HG02870 (cell line): ENCODE measurements at regions not wholly inside any gene's neighbourhood (a gene's known extent, or its start where the extent isn't known, plus 50 kb on each side); places are given as distances from the start of the nearest gene placed in this dataset.

ENCODE experiments used
- ATAC-seq: cut with Tn5 transposase; IDR thresholded peaks from one replicate; pipeline ENCODE4 v1.9.1; 2021; ENCODE audit warnings: mild to moderate bottlenecking, moderate library complexity; ENCODE audit not compliant: unreplicated experiment

DNA sequence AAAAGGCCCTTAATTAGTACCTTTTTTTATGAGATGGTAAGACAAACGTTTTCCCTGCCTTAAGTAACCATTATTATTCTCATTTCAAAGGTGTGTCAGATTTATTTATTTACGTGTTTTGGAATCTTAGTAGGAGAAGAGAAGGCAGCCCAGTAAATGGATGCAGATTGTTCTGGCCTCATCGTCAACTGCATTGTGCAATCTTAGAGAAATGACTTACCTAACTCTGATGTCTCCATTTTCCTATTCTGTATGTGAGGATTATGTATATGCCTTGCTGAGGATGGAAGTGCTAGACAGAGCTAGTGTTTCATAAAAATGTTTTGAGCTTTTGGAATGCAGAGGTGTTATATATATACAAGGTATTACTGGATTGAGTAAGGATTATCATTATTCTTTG lies 97.0 kb upstream of the JAG1 start:
- no peak for ATAC-seq

DNA sequence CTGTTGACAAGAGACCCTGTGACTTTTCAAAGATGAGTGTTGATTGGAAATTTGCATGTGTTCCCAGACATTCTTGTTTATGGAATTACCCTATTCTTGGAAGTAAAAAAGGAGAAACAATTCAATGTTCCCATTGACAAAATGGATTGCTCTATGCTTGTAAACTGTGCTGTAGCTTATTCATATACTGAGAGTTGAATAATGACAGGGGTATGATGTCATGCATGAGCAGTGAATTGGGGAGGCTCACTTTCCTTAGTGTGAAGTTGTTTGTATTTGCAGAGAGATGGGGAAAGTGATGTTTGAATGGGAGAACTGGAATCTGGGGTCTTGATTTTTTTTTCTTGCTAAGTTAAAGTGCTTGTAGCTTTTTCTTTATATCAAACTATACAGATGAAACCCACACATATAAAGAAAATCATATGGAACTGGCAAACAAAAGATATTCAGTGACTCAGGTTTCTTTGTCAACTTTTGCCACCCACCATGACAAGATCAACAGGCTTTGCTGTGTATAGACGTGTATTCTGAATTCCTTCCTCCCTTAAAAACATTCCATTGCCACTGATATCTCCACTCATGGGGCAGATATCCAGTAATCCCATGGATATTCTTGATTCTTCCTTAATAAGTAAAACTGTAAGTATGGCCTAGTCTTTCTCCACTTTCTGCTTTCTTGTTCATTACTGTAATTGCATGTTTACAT lies 97.8 kb upstream of the JAG1 start:
- ATAC-seq, result no peak

DNA sequence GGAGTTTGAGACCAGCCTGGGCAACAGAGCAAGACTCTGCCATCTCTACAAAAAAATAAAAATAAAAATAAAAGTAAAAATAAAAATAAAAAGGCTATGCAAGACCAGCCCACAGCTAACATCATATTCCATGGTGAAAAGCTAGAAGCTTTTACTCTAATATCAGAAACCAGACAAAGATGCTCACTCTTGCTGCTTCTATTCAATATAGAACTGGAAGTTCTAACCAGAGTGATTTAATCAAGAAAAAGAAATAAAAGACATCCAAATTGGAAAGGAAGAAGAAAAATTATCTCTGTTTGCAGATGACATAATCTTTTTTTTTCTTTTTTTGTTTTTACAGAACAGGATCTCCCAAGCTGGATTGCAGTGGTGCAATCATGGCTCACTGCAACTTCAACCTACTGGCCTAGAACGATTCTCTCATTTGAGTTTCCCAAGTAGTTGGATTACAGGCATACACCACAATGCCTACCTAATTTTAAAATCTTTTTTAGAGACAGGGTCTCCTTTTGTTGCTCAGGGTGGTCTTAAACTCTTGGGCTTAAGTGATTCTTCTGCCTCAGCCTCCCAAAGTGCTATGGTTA lies 100.7 kb upstream of the JAG1 start:
- ATAC-seq, result no peak

DNA sequence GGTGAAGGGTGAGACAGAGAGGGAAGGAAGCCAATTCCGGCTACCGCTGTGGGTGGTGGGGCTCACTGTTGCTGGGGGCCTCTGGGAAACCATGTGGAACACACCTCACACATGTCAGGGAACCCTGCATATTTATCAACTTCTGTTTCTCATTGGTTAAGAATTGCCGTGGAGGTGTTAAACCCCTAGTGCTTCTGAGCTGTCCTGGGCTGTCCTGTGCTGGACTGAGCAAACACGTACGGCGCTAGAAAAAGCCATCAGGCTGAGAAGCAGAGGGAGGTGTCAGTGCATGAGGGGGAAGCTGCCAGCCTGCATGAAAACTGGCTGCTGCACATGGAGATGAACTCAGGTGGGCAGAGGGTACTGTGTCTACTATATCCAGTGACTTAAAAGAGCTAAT lies 103.9 kb upstream of the JAG1 start:
- ATAC-seq, result no peak

DNA sequence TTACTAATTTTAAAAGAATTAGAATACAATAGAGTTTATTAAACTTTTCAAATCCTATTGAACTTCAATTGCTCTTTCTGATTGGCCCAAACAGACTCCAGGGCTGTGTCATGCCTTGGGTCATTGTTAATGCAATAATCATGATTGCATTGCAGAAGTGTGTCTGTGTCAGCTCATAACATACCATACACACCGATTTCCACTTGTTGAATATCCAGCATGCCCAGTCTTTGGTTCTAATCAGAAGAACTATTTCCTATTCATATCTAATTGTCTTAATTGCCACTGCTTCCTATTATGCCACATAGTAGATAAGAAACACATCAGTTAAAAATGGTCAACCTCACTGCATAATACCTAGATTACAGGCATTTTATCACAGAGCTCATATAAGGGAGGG lies 106.1 kb upstream of the JAG1 start:
- no peak for ATAC-seq

DNA sequence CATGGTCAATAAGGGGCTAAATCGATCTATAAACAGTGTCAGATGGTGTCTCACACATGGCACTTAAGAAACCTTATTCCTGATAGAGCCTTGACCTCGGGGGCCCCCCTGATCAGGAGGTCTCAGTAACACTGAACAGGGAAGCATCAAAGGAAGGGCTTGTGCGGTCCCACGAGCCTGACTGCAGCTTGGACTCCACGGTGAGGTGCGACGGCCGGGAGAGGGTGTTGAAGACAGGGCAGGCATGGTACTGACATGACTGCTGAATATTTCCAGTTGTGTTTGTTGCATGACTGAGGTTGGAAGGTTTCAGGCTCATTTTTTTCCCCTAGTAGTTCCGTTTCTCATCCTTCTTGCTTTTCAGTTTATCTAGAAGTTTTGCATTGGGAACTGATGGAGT lies 107.1 kb upstream of the JAG1 start:
- no peak for ATAC-seq

DNA sequence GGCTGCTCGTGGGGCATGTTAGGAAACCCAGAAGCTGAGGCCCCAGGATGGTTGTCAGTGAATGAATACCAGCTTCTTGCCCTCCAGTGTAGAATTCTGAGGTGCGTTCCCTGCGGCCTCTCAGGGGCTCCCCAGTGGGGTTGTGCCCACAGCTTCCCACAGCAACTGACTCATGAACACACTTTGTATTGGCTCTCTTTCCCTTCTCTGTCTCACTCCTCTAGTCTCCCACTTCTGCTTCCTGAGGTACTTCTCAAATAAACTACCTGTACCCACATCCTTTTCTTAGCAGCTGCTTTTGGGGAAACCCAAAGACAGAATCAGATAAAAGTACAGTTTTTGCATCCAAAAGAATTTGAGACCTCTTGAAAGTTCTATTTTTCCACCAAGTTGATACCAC lies 107.7 kb upstream of the JAG1 start:
- no peak for ATAC-seq

DNA sequence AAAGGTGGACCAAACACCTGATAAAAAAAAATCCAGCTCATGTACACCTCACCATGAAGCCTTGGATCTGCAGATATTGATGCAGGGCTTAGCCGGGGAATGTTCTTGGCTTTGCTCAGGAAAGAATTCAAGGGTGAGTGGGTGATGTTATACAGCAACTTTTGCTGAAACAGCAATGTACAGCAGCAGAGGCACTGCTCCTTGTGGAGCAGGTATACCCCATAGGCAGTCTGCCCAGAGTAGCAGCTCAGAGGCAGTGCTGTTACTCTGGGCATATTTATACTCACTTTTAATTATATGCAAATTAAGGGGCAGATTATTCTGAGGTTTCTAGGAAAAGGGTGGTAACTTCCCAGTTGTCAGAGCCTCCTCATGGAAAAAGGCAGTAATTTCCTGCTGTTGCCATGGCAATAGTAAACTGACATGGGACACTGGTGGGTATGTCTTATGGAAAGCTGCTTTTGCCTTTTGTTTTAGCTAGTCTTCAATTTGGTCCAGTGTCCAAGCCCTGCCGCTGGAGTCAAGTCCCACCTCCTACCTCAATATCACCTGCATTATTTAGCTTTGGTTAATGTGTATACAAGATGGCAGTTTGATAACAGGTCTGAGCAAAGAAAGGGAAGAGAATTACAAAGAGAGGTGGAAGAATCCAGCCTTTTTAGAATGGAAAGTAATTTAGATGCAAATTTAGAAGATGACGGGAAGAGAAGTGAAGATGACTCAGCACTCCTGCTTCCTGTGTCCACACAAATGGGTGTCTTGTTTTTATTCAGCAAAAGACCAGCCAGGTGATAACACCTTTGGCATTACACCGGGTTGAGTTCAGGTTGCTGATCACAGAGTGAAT lies 110.1 kb upstream of the JAG1 start:
- ATAC-seq, result no peak

DNA sequence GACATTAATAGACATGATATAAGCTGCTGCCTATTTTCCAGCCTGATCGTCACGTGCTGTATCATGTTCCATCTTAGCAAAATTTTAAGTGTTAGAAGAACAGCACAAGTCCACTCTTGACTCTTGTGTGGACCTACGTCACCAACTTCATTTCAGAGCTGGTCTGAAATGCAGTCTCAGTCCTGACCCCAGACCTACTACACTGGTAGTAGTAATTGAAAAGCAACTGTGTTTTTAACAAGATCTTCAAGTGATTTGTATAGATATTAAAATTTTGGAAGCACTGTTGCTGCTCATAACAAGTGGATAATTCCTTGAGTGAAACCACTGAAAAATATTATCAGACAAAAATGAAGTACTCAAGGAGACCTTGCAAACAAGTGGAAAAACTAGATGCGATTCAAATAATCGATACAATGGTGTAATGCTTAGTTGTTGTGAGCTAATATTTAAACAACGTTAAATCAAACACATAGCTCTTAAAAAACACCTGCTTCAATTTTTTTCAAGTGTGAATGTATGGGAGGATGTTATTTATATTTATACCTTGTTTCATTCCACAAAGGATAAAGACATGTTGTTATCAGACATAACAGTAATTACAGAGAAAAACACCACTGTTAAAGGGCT lies 110.9 kb upstream of the JAG1 start:
- ATAC-seq, result no peak

DNA sequence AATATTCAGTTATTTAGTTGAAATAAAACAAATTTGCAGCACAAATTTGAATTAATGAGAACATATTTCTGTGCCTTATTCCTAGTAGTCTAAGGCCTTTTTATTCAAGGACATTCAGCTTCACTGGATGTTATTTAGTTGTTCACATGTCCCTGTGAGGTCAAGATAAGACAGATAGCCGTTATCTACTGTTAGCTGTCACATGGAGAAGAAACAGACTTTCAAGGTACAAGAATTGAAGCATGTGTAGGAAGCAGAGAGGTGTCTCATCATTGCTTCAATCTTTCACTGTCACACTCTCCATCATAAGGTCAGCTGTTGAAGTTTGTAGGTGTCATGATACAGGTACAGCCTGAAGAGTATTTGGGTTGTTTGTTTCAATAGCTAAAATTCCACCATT lies 112.9 kb upstream of the JAG1 start:
- ATAC-seq, result no peak

DNA sequence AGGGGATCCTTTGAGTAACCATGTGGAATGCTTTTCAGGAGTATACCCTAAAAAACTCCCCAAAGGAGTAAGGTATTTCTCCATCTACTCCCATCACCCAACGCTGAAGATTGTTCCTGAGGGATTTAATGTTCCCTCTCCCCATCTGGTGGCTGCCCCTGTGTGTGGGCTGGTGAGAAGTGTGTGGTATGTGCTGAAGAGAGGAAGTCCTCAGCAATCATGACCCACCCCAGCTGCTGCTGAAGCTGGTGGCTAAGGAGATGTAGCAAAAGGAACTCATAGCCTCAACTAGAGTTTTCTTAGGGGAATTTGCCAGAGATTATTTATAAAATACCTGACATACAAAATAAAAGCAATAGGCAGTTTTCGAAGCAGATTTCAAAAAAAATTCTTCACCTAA lies 114.3 kb upstream of the JAG1 start:
- ATAC-seq, result no peak

DNA sequence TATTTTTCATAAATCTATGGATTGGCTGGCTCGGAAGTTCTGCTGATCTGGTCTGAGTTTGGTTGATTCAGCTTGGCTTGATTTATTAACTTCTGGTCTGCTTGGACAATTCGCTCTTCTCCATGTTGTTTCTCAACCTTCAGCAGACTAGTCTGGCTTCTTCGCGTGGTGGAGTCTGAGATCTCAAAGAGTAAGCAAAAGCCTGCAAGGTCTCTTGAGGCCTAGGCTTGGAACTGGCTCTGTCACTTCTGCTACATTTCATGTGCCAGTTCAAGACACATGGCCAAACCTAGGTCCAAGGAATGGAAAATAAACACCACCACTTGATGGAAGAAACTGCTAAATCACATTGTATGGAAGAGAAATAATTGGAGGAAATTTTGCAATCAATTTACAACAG lies 115.1 kb upstream of the JAG1 start:
- ATAC-seq, result no peak

DNA sequence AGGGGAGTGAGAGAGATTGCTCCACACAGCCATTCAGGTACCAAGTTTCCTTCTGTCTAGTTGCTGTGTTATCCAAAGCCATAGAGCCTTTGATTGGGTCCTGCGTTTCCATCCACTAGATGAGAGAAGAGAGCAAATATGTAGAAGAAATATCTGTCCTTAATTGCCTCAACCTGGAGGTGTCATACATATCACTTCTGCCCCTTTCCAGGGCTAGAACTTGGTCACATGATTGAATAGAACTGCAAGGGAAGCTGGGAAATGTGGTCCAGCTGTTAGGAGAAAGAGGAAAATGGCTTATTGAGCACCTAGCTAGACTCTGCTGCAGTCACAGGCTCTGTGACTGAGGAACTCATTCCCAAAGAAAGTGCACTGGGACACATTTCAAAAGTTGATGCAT lies 115.6 kb upstream of the JAG1 start:
- no peak for ATAC-seq

DNA sequence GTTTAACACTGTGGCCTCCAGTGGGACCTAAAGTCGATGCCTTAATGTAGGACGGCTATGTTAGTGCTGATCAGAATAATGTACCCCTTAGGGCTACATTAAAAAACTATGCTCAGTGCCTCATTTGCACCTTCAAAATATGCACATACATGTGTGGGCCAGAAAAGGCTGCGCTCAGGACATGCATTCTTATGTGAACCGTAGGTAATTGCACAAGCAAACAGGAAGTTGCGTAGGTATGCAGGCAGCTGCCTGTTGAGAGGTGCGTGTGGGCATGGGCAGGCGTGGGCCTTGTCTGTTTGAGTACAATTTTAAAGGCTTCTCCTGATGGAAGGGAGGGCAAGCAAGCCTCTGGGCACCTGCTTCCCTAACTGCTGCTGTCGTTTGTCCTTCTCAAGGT lies 116.2 kb upstream of the JAG1 start:
- no peak for ATAC-seq

DNA sequence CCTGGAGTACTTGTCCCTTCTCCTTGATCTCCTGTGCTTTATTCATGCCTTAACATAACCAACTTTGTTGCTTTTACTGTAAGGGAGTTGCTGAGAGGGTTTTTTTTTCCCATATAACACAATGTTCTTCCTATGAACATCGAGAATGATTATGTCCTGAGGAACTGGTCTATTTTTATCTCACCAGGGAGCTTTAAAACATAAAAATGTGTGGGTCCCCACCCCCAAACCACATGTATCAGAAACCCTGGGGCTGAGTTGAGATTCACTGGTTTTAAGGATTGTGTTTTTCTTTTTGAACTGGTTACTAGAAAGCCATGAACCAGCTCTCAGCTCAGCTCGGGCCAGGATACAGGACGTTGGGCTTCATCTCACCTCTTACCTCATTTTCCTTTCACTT lies 118.5 kb upstream of the JAG1 start:
- ATAC-seq, result no peak

DNA sequence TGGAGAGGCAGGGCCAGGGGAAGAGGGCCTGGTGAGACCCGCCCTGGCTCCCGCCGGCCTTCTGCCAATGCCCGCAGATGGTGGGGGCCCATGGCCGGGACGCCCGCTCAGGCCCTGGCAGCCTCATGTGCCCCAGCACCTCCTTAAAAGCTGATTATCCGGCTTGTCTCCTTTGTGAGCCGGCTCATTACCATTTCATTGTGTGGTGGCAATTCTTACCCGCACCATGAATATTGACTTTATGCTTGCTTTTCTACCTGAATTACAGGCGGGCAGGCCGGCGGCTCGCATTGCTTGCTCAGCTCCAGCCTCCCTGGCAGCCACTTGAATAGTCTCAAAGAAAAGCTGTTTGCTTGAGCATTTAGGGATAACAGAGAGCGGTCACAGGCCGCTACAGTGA lies 120.0 kb upstream of the JAG1 start:
- ATAC-seq, result no peak

DNA sequence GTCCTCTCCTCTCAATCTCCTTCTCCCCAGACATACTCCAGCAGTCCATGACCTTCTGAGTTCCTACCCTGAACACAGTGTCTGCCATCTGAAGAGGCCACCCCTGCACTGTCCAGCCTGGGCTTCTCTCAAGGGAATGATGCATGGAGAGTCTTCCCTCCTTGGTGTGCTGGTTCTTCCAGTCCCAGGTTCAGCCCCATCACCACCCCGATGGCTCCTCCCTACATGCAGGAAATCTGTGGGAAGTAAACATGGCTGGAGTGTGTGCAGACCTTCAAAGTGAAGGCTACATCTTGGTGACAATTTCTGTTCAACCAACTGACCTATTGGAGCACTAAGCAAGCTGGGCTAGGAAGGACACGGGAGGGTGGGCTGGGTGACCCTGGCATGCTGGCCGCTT lies 121.0 kb upstream of the JAG1 start:
- no peak for ATAC-seq

DNA sequence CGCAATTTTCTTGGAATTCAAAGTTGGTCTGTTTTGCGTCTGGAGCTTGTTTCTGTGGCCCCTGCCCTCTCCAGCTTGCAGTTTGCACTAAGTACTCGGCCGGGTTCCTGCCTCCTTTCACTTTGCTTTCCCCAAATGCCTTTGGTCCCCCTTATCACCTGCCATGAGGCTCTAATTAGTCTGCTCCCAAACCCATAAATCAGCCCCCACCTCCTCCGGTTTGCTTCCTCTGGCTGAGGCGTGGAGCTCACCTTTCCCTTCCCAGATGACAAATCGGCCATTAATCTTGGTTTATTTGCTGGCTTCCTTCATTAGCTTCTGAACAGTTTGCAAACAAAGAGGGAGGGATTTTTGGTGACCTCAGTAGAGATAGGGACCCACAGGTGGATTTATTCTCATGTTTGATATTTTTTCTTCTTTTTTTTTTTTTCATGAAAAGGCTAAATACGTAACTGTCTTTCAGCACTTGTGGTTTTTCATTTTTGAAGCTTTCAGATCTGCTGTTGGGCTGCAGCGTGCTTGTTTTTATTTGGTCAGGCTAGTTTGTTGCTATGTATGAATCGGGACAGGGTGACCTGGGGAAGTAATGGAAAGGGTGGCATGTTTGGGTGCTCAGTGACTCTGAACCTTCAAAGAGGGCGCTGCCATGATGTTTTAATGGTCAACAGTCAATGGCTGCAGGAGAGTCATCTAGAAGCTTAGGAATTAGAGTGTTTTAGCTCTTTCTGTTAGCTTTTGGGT lies 121.7 kb upstream of the JAG1 start:
- no peak for ATAC-seq

DNA sequence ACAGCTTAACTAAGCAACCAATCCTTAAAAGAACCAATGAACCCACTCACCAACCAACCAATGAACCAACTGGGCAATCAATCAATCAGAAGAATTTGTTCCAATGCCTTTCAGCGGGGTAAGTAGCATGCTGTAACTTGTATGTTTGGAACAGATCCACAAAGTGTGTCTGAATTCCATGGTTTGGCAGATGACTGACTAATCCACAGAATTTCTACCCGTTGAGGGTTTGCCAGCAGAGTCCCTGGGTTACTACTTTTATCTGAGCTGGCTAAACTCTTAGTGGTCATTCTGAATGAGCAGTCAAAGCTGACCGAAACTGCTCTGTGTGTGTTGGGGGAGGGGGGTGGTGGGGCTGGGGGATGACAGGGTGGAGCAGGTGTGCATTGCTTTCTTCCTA lies 125.0 kb upstream of the JAG1 start:
- no peak for ATAC-seq

DNA sequence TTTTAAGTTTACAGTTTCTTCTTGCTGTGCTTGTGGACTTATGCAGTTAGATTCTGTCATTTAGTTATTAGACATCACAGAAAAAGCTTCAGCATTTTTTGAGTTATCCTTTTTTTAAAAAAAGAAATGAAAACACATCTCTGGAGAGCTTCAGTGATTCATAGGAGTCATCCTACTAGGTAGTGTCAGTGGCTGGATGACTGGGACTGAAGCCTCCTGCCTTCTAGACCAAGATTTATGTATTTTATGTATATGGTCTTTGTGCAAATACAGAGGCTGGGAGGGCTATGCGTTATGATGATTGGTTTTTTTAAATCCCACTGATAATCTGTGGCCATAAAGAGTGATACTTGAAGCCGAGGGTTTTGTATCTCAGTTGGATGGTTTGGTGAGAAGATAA lies 125.9 kb upstream of the JAG1 start:
- no peak for ATAC-seq

DNA sequence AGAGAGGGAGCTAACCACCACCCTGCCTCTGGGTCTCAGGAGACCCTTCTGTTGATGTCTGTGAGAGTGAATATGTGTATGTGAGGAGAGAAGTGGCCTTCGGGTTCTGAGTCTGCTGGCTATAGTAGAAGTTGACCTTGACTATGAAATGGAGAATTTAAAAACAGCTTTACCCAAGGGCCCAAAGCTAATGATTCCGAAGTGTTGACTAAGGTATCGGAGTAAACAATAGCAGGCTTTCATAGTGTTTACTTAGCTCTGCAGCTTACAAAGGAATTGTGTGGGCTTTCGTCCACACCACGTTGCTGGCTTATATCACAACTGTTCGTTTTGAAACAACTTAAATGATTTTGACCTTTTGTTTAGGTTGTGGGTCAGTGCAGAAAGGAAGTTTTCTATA lies 126.5 kb upstream of the JAG1 start:
- no peak for ATAC-seq
